Stimulated activated naive CD8-positive, alpha-beta T cell treated with anti-CD3 and anti-CD28 coated beads, Interleukin-15, amount 100 ng/mL, for 72 hours (primary cell): ENCODE measurements at regions not wholly inside any gene's neighbourhood (a gene's known extent, or its start where the extent isn't known, plus 50 kb on each side); places are given as distances from the start of the nearest gene placed in this dataset.
A peak's percentile ranks its signal among the peaks of the same experiment; 100 is the strongest.
"Not testable (repeated sequence)": the region's sequence is repeated elsewhere in the genome, so short reads cannot be mapped to it uniquely, and the experiment has no call there.

ENCODE experiments used
- ATAC-seq: fragments of 150-1000 bp; cut with Tn5 transposase; 2 replicates; pipeline ENCODE4 v1.10.0; 2021; ENCODE audit warnings: mild to moderate bottlenecking, moderate library complexity
- DNase-seq, 2 donors: peaks; one replicate each; pipeline ENCODE4 v3.0.0; 2021 to 2022
- H3K27ac Mint-ChIP-seq, 2 donors: one replicate each; pipeline ENCODE4 v1.8.0; 2022; ENCODE audit warnings: mild to moderate bottlenecking in 2 of 2, mixed read lengths in 2 of 2, moderate library complexity in 2 of 2
- H3K27me3 Mint-ChIP-seq: one replicate; pipeline ENCODE4 v1.8.0; 2022; ENCODE audit warnings: mixed read lengths
- H3K4me1 Mint-ChIP-seq: one replicate; pipeline ENCODE4 v1.8.0; 2022; ENCODE audit warnings: mild to moderate bottlenecking, mixed read lengths
- H3K4me3 Mint-ChIP-seq, 2 donors: one replicate each; pipeline ENCODE4 v1.8.0; 2022; ENCODE audit warnings: mild to moderate bottlenecking in 2 of 2, mixed read lengths in 2 of 2, moderate library complexity in 1 of 2
- H3K9me3 Mint-ChIP-seq, 2 donors: one replicate each; pipeline ENCODE4 v1.8.0; 2022; ENCODE audit warnings: mixed read lengths in 2 of 2

DNA sequence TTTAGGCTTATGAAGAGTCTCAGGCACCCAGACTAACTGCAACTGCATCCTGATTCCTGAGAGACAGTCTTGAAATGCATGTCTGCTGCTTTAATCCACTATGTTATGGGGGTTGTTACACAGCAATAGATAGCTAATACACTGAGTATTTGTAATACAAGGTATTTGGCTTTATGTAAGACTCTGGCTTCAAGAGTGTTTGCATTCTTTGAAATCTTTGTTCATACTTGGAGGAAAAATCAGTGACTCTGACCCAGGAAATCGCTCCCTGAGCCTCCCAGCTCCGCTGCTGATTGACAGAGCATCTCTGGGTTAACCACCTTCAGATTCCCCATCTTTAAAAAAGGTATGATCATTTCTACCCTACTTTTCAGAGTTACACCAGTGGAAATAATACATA, 133.9 kb downstream of the MTPAP start:
- Mint-ChIP-seq H3K9me3 (no peaks in the 10 kb centered on the region), H3K27ac (no peak overlapping the region), H3K4me1 (peaks cover 5% of the 10 kb centered on the region), H3K4me3 (no peak overlapping the region), H3K27me3 (peaks cover 44% of the 10 kb centered on the region)
- ATAC-seq: no peak
- DNase-seq: no peak

DNA sequence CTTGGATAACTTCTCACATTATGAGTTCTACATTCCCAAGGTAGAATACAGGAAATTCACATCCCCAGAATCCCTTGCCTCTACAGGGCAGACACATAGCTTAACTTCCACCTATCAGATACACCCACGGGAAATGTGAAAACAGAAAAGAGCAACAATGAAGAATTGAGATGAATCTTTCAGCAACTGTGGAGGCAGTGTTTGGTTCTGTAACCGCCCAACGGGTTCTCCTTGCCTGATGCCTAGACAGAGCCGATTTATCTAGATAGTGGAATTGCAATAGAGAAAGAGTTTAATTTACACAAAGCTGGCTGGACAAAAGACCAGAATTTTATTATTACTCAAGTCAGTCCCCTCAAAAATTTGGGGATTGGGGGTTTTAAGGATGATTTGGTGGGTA, 138.8 kb downstream of the MTPAP start:
- no peak overlapping the region for H3K4me3 Mint-ChIP-seq
- ATAC-seq (no peak), DNase-seq (no peak)
- H3K9me3 Mint-ChIP-seq: no peaks in the 10 kb centered on the region
- no peak overlapping the region for H3K27ac Mint-ChIP-seq
- no peaks in the 10 kb centered on the region for H3K4me1 Mint-ChIP-seq
- H3K27me3 Mint-ChIP-seq: peaks cover 24% of the 10 kb centered on the region

DNA sequence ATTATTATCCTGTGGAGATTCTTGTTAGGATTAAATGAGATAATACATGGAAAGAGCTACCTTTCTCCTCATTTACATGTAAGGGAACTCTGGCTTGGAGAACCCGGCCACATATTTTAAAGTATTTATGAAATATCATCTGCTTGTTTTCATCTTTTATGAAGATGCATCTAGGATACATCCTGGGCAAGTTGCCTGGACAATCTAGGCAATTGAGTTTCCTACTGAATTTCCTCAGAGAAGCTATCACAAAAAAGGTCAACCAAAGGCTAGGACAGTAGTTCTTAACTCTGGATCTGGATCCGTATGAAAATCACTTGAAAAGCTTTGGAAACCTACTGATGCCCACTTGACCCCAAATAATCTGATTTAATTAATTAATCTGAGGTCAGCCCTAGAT, 140.7 kb downstream of the MTPAP start:
- Mint-ChIP-seq H3K27ac (no peak overlapping the region), H3K27me3 (peaks cover 11% of the 10 kb centered on the region), H3K4me3 (no peak overlapping the region), H3K9me3 (no peaks in the 10 kb centered on the region), H3K4me1 (no peaks in the 10 kb centered on the region)
- ATAC-seq (no peak), DNase-seq (no peak)

DNA sequence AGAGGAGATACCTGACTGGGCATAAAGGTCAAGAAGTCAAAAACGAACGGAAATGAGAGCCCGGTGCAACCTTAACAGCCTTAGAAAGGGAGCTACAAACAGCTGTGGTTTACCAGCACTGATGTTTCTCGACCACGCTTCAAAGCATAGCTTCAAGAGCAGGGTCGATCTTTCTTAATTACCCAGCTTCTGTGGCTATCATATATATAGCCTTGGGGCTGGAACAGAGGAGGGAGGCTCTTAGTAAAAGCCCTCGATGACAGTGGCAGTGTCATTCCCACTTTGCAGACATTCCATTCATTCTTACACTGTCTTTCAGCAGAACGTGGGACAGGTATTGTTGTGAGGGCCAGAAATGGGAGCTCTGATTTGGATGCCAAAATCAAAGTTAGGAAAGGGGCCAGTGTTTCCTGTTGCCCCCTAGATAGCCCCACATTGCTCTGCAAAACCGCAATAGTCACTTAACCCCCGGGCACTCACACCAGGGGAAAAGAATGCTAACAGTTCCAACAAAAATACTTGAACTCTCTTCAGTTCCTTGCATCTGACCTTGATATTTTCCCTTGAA, 141.5 kb downstream of the MTPAP start:
- DNase-seq: no peak
- Mint-ChIP-seq H3K9me3 (no peaks in the 10 kb centered on the region), H3K4me1 (no peaks in the 10 kb centered on the region)

DNA sequence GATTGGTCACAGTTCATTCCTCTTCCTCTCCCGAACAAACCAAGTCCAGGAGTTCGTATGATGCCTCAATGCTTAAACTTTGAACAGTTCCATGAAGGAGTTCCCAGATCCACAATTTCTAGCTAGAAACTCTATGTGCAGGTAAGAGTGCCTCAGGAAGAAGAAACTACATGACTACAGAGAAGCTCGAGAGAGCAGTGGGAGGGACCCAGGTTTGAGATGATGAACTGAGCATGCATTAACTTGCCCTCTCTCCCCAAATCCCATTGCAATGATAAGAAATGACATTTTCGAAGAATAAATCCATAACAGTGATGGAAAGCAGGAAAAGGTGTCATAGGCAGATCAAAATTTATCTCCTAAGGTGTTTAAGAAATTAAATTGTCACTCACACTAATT, 140.6 kb upstream of the JCAD start:
- ATAC-seq: no peak
- Mint-ChIP-seq H3K27ac (no peak overlapping the region), H3K4me1 (no peaks in the 10 kb centered on the region), H3K9me3 (no peaks in the 10 kb centered on the region), H3K27me3 (peaks cover 31% of the 10 kb centered on the region), H3K4me3 (no peak overlapping the region)
- no peak for DNase-seq

More for the DNA sequence above, 141.5 kb downstream of the MTPAP start:
- H3K27ac Mint-ChIP-seq: no peak overlapping the region
- no peak overlapping the region for H3K4me3 Mint-ChIP-seq
- peaks cover 11% of the 10 kb centered on the region for H3K27me3 Mint-ChIP-seq
- ATAC-seq: no peak

DNA sequence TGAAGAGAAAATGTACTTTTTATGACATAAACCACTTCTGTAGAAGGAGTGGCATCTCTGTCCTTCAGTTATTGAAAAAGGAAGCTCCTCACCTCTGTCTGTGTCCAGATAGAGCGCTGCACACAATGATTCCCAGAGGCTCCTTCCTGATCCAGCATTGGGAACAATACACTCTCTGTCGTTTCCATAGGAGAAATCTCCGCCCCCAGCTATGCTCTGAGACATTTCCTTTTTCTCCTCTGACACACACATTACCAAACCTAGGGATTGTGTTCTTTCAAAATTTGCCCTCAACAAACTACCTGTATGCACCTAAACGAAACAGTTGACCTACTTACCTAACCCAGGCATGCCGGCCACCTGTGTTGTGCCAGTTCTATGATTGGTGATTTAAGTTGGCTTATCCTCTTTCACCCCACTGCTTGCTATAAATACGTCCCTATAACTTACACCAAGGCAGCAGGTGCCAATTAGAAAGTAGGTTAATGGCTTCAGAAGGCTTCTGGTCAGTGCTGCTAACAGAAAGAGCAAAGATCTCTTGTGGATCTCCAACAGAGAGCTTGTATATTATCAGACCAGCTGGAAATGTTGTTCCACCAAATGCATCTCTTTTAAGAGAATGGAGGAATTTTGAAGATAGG, 140.1 kb upstream of the JCAD start:
- Mint-ChIP-seq H3K4me1 (no peaks in the 10 kb centered on the region), H3K27me3 (peaks cover 31% of the 10 kb centered on the region), H3K4me3 (no peak overlapping the region), H3K27ac (no peak overlapping the region), H3K9me3 (no peaks in the 10 kb centered on the region)
- no peak for ATAC-seq
- DNase-seq: no peak

DNA sequence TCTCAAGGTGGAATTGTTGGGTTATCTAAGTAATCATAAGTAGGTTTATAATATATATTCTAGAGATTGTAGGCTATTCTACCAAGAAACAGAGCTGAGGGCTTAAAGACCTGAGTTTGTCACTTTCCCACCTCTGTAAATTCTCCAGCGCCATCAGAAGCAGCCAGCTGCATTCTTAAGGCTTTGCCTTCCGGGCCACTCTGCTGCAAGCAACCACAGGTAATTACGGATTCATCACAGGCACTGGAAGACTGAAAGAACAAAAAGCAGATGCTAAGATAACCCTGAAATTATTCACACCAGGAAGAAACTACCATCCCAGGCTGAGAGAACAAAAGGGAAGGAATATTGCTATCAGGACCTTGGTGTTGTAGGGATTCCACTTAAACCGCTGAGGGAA, 137.8 kb upstream of the JCAD start:
- H3K9me3 Mint-ChIP-seq: no peaks in the 10 kb centered on the region
- no peak overlapping the region for H3K27ac Mint-ChIP-seq
- no peaks in the 10 kb centered on the region for H3K4me1 Mint-ChIP-seq
- peaks cover 31% of the 10 kb centered on the region for H3K27me3 Mint-ChIP-seq
- DNase-seq (no peak), ATAC-seq (no peak)
- no peak overlapping the region for H3K4me3 Mint-ChIP-seq

DNA sequence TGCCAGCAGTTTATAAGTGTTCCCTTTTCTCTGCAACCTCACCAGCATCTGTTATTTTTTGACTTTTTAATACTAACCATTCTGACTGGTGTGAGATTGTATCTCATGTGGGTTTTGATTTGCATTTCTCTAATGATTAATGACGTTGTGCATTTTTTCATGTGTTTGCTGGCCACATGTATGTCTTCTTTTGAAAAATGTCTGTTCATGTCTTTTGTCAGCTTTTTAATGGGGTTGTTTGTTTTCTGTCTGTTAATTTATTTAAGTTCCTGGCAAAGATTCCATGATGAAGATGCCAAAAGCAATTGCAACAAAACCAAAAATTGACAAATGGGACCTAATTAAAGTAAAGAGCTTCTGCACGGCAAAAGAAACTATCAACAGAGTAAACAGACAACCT, 137.2 kb upstream of the JCAD start:
- not testable (repeated sequence) for H3K27ac Mint-ChIP-seq, DNase-seq, H3K4me3 Mint-ChIP-seq, H3K9me3 Mint-ChIP-seq, H3K4me1 Mint-ChIP-seq, ATAC-seq
- peaks cover 31% of the 10 kb centered on the region for H3K27me3 Mint-ChIP-seq

DNA sequence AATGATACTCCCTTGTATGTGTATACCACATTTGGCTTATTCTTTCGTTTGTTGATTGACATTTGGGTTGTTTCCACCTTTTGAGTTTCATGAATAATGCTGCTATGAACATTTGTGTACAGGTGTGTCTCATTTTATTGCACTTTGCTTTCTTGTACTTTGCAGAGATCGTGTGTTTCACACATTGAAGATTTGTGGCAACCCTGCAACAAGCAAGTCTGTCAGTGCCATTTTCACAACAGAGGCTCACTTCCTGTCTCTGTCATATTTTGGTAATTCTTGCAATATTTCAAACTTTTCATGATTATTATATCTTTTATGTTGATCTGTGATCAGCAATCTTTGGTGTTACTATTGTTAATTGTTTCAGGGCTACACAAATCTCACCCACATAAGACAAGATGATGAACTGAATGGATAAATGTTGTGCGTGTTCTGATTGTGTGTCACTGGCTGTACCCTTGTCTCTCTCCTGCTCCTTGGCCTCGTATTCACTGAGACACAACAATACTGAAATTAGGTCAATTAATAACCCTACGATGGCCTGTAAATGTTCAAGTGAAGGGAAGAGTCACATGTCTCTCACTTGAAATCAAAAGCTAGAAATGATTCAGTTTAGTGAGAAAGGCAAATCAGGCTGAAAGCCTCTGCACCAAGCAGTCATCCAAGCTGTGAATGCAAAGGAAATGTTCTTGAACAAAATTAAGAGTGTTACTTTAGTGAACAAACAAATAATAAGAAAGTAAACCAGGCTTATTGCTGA, 133.6 kb upstream of the JCAD start:
- H3K4me1 Mint-ChIP-seq: no peaks in the 10 kb centered on the region
- no peak overlapping the region for H3K4me3 Mint-ChIP-seq
- peaks cover 30% of the 10 kb centered on the region for H3K27me3 Mint-ChIP-seq
- no peak overlapping the region for H3K27ac Mint-ChIP-seq
- ATAC-seq (no peak), DNase-seq (no peak)
- H3K9me3 Mint-ChIP-seq: no peaks in the 10 kb centered on the region

DNA sequence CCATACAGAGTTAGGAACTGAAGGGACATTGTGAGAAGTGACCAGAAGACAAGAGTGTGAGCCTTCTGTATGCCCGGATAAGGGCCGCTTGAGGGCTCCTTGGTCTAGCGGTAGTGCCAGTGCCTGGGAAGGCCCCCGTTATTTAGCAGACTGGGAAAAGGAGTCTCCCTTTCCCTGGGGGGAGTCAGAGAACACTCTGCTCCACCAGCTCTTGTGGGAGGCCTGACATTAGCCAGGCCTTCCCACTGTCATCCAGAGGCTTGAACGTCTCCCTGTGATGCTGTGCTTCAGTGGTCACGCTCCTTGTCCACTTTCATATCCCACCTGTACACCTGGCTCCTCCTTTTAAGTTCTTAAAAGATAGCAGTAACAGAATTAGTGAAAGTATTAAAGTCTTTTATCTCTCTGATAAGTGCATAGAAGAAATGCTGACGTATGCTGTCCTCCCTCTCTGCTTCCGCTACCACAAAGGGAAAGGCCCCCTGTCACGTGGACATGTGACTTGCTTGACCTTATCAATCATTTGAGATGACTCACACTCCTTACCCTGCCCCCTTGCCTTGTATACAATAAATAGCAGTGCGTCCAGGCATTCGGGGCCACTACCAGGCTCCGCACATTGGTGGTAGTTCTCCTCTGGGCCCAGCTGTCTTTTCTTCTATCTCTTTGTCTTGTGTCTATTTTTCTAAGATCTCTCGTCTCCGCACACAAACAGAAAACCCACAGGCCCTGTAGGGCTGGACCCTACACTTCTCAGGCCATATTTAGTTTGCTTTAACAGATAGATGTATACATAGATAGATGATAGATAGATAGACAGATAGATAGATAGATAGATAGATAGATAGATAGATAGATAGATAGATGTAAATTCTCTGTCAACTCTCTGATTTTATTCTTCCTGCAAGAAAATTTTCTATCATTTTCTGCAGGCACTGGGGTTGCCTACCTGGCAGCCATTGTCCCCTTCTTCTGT, 131.5 kb upstream of the JCAD start:
- no peaks in the 10 kb centered on the region for H3K4me1 Mint-ChIP-seq
- H3K27ac Mint-ChIP-seq: no peak overlapping the region
- H3K27me3 Mint-ChIP-seq: peaks cover 14% of the 10 kb centered on the region
- no peak overlapping the region for H3K4me3 Mint-ChIP-seq
- ATAC-seq (no peak), DNase-seq (no peak)
- no peaks in the 10 kb centered on the region for H3K9me3 Mint-ChIP-seq

DNA sequence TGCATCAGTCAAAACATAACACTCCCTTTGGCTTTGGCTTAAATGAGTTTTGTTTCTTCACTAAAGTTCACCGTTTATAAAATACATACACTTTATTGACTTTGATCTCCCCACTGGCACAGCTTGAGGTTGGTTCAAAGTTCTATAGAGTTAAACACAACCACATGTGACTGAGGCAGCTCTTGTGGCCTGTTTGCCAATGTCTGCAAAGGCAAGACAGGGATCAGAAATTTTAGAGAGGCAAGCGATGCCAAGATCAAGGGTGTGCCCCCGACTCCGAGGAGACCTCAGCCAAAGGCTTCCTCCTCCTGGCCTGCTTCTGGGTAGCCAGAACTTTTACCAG, 129.8 kb upstream of the JCAD start:
- no peaks in the 10 kb centered on the region for H3K4me1 Mint-ChIP-seq

DNA sequence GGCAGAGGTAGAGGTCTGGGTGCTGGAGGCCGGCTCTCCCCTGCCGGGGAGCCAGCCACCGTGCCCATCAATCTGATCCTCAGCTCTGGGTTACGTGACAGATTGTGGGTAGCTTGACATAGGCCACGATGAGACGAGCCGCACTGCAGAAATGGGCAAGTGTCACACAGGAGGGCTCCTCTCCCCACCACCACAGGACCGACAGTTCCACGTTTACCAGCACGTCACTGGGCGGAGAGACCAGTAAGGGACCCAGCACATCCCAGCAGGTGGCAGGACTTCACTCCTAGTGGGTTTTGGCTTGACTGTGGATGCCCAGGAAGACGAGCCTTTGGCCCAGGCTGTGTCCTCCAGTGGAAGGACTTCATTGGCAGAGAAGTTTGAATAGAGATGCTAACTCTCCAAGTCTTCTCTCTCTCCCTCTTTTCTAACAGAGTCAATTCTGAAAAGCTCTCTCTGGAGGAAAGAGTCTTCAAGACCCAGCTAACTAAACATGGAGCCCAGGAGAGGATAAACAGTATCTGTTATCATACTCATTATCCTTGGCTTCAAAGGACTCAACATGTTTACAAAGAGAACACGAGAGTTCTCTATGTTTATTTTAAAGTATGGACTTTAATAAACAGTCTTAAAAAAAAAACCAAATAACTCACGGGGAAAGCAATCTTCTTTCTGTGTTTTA, 129.3 kb upstream of the JCAD start:
- ATAC-seq: no peak
- Mint-ChIP-seq H3K9me3 (no peaks in the 10 kb centered on the region), H3K4me3 (no peak overlapping the region), H3K27ac (no peak overlapping the region), H3K4me1 (no peaks in the 10 kb centered on the region), H3K27me3 (peaks cover 12% of the 10 kb centered on the region)
- DNase-seq: no peak

More for the DNA sequence above, 129.8 kb upstream of the JCAD start:
- Mint-ChIP-seq H3K4me3 (no peak overlapping the region), H3K27me3 (peaks cover 12% of the 10 kb centered on the region), H3K27ac (no peak overlapping the region), H3K9me3 (no peaks in the 10 kb centered on the region)
- ATAC-seq: no peak
- DNase-seq: no peak

DNA sequence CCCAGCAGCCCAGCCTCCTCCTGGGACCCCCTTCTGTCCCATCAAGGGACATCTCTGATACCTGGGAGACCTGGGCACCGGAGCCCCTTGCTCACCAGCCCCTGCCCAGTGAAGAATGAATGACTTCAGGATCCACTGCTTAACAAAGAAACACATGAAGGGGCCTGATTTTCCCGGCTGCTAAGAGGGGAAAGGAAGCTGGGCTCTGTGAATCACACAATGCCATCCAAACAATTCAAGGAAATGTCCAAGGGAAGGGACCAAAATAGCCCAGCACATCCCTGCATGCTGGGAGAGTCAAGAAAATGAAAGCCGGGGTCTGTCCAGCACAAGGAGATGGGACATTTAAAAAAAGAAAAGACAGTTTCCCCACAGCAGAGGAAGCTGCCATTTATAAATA, 128.7 kb upstream of the JCAD start:
- no peak overlapping the region for H3K4me3 Mint-ChIP-seq
- DNase-seq: no peak
- H3K27ac Mint-ChIP-seq: no peak overlapping the region

DNA sequence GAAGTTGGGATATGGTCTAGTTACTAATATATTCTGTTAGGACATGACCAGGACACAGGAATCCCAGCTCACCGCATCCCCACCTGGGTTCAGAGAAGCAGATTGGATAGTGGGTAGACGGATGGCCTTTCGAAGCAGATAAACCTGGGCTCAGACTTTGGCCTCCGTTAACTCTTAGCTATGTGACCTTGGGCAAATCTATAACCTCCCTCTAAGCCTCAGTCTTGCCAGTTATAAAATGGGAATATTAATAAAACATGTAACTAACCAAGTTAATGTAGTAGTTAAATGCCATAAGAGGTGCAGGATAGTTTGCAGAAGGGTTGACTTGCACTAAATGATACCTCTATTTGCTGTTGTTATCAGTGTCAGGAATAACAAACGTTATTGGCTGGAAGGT, 127.6 kb upstream of the JCAD start:
- no peak for ATAC-seq
- Mint-ChIP-seq H3K27me3 (peaks cover 12% of the 10 kb centered on the region), H3K4me1 (no peaks in the 10 kb centered on the region), H3K27ac (no peak overlapping the region), H3K4me3 (no peak overlapping the region), H3K9me3 (no peaks in the 10 kb centered on the region)
- DNase-seq: no peak

More for the DNA sequence above, 128.7 kb upstream of the JCAD start:
- peaks cover 12% of the 10 kb centered on the region for H3K27me3 Mint-ChIP-seq
- H3K9me3 Mint-ChIP-seq: no peaks in the 10 kb centered on the region
- H3K4me1 Mint-ChIP-seq: no peaks in the 10 kb centered on the region
- peak; percentile 28 for ATAC-seq

DNA sequence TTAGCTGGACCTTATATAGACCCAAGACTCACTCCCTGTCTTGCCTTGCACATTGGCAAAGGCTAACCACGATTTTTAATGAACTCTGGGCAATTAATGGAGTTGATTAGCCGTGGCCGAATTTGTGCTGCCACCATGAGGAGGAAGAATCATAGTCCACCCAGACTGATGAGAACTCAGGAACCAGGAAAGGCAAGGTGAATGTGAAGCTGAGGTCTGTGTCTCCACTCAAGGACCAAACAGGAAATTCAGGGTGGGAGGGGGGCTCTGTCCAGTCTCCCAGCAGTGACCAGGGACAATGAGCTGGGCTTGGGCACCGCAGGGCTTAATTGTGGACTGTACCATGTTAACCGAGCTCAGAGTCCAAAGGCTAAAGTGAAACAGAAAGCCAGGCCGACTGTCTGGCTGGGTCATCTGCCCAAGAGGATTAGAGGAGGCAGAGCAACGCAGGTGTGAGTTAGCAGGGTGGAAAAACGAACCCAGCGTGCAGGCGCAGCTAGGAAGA, 127.0 kb upstream of the JCAD start:
- Mint-ChIP-seq H3K27me3 (peaks cover 12% of the 10 kb centered on the region), H3K4me3 (no peak overlapping the region), H3K9me3 (no peaks in the 10 kb centered on the region), H3K4me1 (no peaks in the 10 kb centered on the region), H3K27ac (no peak overlapping the region)
- DNase-seq (no peak), ATAC-seq (no peak)
